GM19043 (cell line): ENCODE measurements at regions not wholly inside any gene's neighbourhood (a gene's known extent, or its start where the extent isn't known, plus 50 kb on each side); places are given as distances from the start of the nearest gene placed in this dataset.
A peak's percentile ranks its signal among the peaks of the same experiment; 100 is the strongest.
"Not testable (repeated sequence)": the region's sequence is repeated elsewhere in the genome, so short reads cannot be mapped to it uniquely, and the experiment has no call there.

ENCODE experiments used
- ATAC-seq: cut with Tn5 transposase; IDR thresholded peaks from one replicate; pipeline ENCODE4 v1.9.1; 2021; ENCODE audit warnings: low read depth; ENCODE audit not compliant: unreplicated experiment

- no peak for ATAC-seq
These were observed 358.7 kb downstream of the BARHL2 start for GRCh38 chr1:90358448-90358847.

GRCh38 chr1:90357995-90358394 lies 359.1 kb downstream of the BARHL2 start:
- peak; percentile 44 for ATAC-seq

- no peak for ATAC-seq
These were observed 360.1 kb downstream of the BARHL2 start for GRCh38 chr1:90356991-90357390.

GRCh38 chr1:90356101-90356500 lies 361.0 kb downstream of the BARHL2 start:
- ATAC-seq: no peak

- ATAC-seq: no peak
These were observed 359.8 kb downstream of the ZNF326 start for GRCh38 chr1:90354704-90355103.

- ATAC-seq: no peak
These were observed 356.1 kb downstream of the ZNF326 start for GRCh38 chr1:90351019-90351418.

- ATAC-seq: no peak
These were observed 354.6 kb downstream of the ZNF326 start for GRCh38 chr1:90349510-90349909.

- no peak for ATAC-seq
These were observed 354.0 kb downstream of the ZNF326 start for GRCh38 chr1:90348934-90349333.

GRCh38 chr1:90348459-90348858 lies 353.5 kb downstream of the ZNF326 start:
- not testable (repeated sequence) for ATAC-seq

GRCh38 chr1:90347366-90347765 lies 352.5 kb downstream of the ZNF326 start:
- ATAC-seq: no peak

- no peak for ATAC-seq
These were observed 351.8 kb downstream of the ZNF326 start for GRCh38 chr1:90346757-90347156.

GRCh38 chr1:90346349-90346748 lies 351.4 kb downstream of the ZNF326 start:
- ATAC-seq: no peak

- no peak for ATAC-seq
These were observed 350.2 kb downstream of the ZNF326 start for GRCh38 chr1:90344963-90345730.

- no peak for ATAC-seq
These were observed 346.6 kb downstream of the ZNF326 start for GRCh38 chr1:90341516-90341915.

GRCh38 chr1:90340606-90341005 lies 345.7 kb downstream of the ZNF326 start:
- ATAC-seq: no peak

GRCh38 chr1:90339811-90340210 lies 344.9 kb downstream of the ZNF326 start:
- no peak for ATAC-seq

GRCh38 chr1:90336552-90337324 lies 341.8 kb downstream of the ZNF326 start:
- no peak for ATAC-seq

- ATAC-seq: no peak
These were observed 340.6 kb downstream of the ZNF326 start for GRCh38 chr1:90335558-90335957.

- ATAC-seq: no peak
These were observed 339.2 kb downstream of the ZNF326 start for GRCh38 chr1:90334137-90334536.

- ATAC-seq: no peak
These were observed 330.3 kb downstream of the ZNF326 start for GRCh38 chr1:90325168-90325567.

- ATAC-seq: no peak
These were observed 327.3 kb downstream of the ZNF326 start for GRCh38 chr1:90322186-90322585.

GRCh38 chr1:90319918-90320317 lies 325.0 kb downstream of the ZNF326 start:
- ATAC-seq: no peak
